GM12878 (cell line): ENCODE measurements at regions not wholly inside any gene's neighbourhood (a gene's known extent, or its start where the extent isn't known, plus 50 kb on each side); places are given as distances from the start of the nearest gene placed in this dataset.

Source experiments
- ATAC-seq: fragments of 200-7000 bp; cut with Tn5 transposase; 3 replicates; pipeline ENCODE4 v1.9.1; 2020; ENCODE audit warnings: mild to moderate bottlenecking, moderate library complexity
- BruUV-seq: library from RNA; stranded (reverse); fragments of 400-500 nt; replicated peaks from 2 replicates; lab custom pipeline; 2021; lab: Mats Ljungman, UMichigan
- CTCF ChIA-PET: fragments of 300-600 bp; sonication (Branson Sonifier 250); formaldehyde crosslinking; extraction: SDS; loops from one replicate; lab custom pipeline; 2021; ENCODE audit warnings: inconsistent platforms; lab: Yijun Ruan, JAX
- POLR2A ChIA-PET: fragments of 350-600 bp; formaldehyde crosslinking; extraction: SDS; loops from one replicate; lab custom pipeline; 2021; ENCODE audit warnings: inconsistent platforms; lab: Charles Lee
- RAD21 ChIA-PET: fragments of 300-600 bp; sonication (Branson Sonifier 250); formaldehyde crosslinking; loops from one replicate; lab custom pipeline; 2023; ENCODE audit warnings: antibody characterized with exemption; ENCODE audit not compliant: unreplicated experiment; lab: Charles Lee
- SMC1A ChIA-PET: fragments of 300-600 bp; sonication (Branson Sonifier 250); formaldehyde crosslinking; loops from one replicate; lab custom pipeline; 2023; ENCODE audit not compliant: unreplicated experiment, uncharacterized antibody; lab: Charles Lee
- DNase-seq: peaks from one replicate; pipeline ENCODE4 v3.0.0-alpha.2; 2011; ENCODE audit warnings: low read depth, low spot score
- FAIRE-seq: peaks from 3 replicates; lab custom pipeline; 2011; peaks lifted over from hg19 to GRCh38; lab: Jason Lieb, UNC
- H2AFZ ChIP-seq: 2 replicates; pipeline ENCODE4 v1.6.0; 2011; ENCODE audit warnings: low read depth, low read length, control low read depth; ENCODE audit not compliant: control insufficient read depth
- H3K27ac ChIP-seq: 2 replicates; pipeline ENCODE4 v1.5.1; 2011; ENCODE audit warnings: control low read depth; ENCODE audit not compliant: control insufficient read depth, insufficient read depth
- H3K27me3 ChIP-seq, 2 experiments: replicated peaks in 1 of 2; 2 replicates each; pipeline versions ENCODE4 v1.6.0 to v1.6.1; 2011; ENCODE audit warnings: low read length in 1 of 2; ENCODE audit not compliant: control insufficient read depth in 2 of 2, insufficient read depth in 2 of 2
- H3K36me3 ChIP-seq, 2 experiments: 2 replicates each; pipeline ENCODE4 v1.5.1; 2011; ENCODE audit warnings: low read length in 1 of 2; ENCODE audit not compliant: control insufficient read depth in 2 of 2, insufficient read depth in 2 of 2
- H3K4me1 ChIP-seq: 2 replicates; pipeline ENCODE4 v1.6.1; 2011; ENCODE audit warnings: mild to moderate bottlenecking, low read length, moderate library complexity, mixed read lengths; ENCODE audit not compliant: control insufficient read depth, insufficient read depth
- H3K4me2 ChIP-seq: 2 replicates; pipeline ENCODE4 v1.6.0; 2011; ENCODE audit warnings: control low read depth; ENCODE audit not compliant: control insufficient read depth, insufficient read depth
- H3K4me3 ChIP-seq: fragments of 200-600 bp; sonication (generic); 2 replicates; pipeline ENCODE4 v1.5.1; 2016
- H3K79me2 ChIP-seq: 2 replicates; pipeline ENCODE4 v1.6.0; 2011; ENCODE audit warnings: low read length; ENCODE audit not compliant: control insufficient read depth, insufficient read depth
- H3K9ac ChIP-seq: 2 replicates; pipeline ENCODE4 v1.8.0; 2011; ENCODE audit warnings: low read length, control low read depth, mixed read lengths; ENCODE audit not compliant: control insufficient read depth, insufficient read depth
- H3K9me3 ChIP-seq: replicated peaks from 3 replicates; pipeline ENCODE4 v1.5.1; 2011; ENCODE audit warnings: mild to moderate bottlenecking, low read length; ENCODE audit not compliant: control insufficient read depth, insufficient read depth
- H4K20me1 ChIP-seq: 2 replicates; pipeline ENCODE4 v1.6.0; 2011; ENCODE audit not compliant: control insufficient read depth, insufficient read depth
- CEBPZ ChIP-seq: fragments of 150-350 bp; IDR thresholded peaks from 2 replicates; pipeline ENCODE4 v1.6.1; 2016; ENCODE audit warnings: low read depth, low read length
- GABPA ChIP-seq: IDR thresholded peaks from 2 replicates; pipeline ENCODE4 v1.6.1; 2014; ENCODE audit warnings: antibody characterized with exemption, low read depth, mild to moderate bottlenecking, inconsistent platforms
- HDAC6 ChIP-seq: fragments of 200-600 bp; sonication (generic); IDR thresholded peaks from one replicate; pipeline ENCODE4 v1.8.0; 2017; ENCODE audit warnings: antibody characterized with exemption; ENCODE audit not compliant: unreplicated experiment
- JUND ChIP-seq: IDR thresholded peaks from 2 replicates; pipeline ENCODE4 v1.6.1; 2012; ENCODE audit warnings: low read depth, mild to moderate bottlenecking, low read length, improper control_type of control experiment, moderate library complexity
- MLLT1 ChIP-seq: fragments of 450-650 bp; IDR thresholded peaks from 2 replicates; pipeline ENCODE4 v1.6.1; 2016; ENCODE audit warnings: mild to moderate bottlenecking
- NR2C1 ChIP-seq: fragments of 450-650 bp; IDR thresholded peaks from 2 replicates; pipeline ENCODE4 v1.6.1; 2017; ENCODE audit warnings: antibody characterized with exemption, mild to moderate bottlenecking, moderate library complexity
- RAD51 ChIP-seq: fragments of 450-650 bp; IDR thresholded peaks from 2 replicates; pipeline ENCODE4 v1.6.1; 2016; ENCODE audit warnings: moderate library complexity, mild to moderate bottlenecking, inconsistent platforms
- RBBP5 ChIP-seq: fragments of 200-600 bp; sonication (generic); conservative IDR thresholded peaks from 2 replicates; pipeline ENCODE4 v1.6.1; 2016
- SREBF2 ChIP-seq: IDR thresholded peaks from 2 replicates; pipeline ENCODE4 v1.6.1; 2012; ENCODE audit warnings: mild to moderate bottlenecking, low read length
- TCF12 ChIP-seq: IDR thresholded peaks from 2 replicates; pipeline ENCODE4 v1.6.1; 2011; ENCODE audit warnings: low read depth, mild to moderate bottlenecking, low read length
- WRNIP1 ChIP-seq: IDR thresholded peaks from 2 replicates; pipeline ENCODE4 v1.6.1; 2011; ENCODE audit warnings: low read depth, low read length, improper control_type of control experiment, borderline replicate concordance
- ZBTB11 ChIP-seq: fragments of 450-650 bp; formaldehyde crosslinking; IDR thresholded peaks from 2 replicates; pipeline ENCODE4 v1.5.0; 2022; ENCODE audit warnings: mild to moderate bottlenecking, missing genetic modification characterization
- ZNF687 ChIP-seq: fragments of 450-650 bp; IDR thresholded peaks from 2 replicates; pipeline ENCODE4 v1.6.1; 2017; ENCODE audit warnings: mild to moderate bottlenecking, moderate library complexity
- WGBS: methylation state at CpG from one replicate; pipeline ENCODE4 v1.1.6; 2016; ENCODE audit warnings: low lambda C conversion rate; ENCODE audit not compliant: insufficient replicate concordance, insufficient coverage; ENCODE audit errors: missing lambda C conversion rate; 5-methylcytosine and 5-hydroxymethylcytosine counted together
- in situ Hi-C: fragments of 300-500 bp; cut with MboI; formaldehyde crosslinking; loops from 9 replicates; pipeline ENCODE4 v1.14.3; 2018; ENCODE audit warnings: mixed read lengths
- intact Hi-C: fragments of 100-400 bp; cut with micrococcal nuclease; formaldehyde crosslinking; loops from one replicate; pipeline ENCODE4 v1.14.2; 2022; ENCODE audit not compliant: unreplicated experiment

- 11% methylated on average over 3 of the region's 3 CpGs for WGBS
- no peaks in the 10 kb centered on the region for H3K27me3 ChIP-seq
- BruUV-seq = no TSS peak
- FAIRE-seq = no peak
- H3K27ac ChIP-seq = no peak overlapping the region
- ChIA-PET RAD21 (no interaction called here), CTCF (no interaction called here), POLR2A (no interaction called here), SMC1A (interaction anchor here (1.3 kb wide), 1 partner anchor 12 kb away, joined by 3 read pairs; no protein-coding TSS in a partner anchor)
- H3K79me2 ChIP-seq = no peaks in the 10 kb centered on the region
- no peaks in the 10 kb centered on the region for H3K36me3 ChIP-seq
- no peak overlapping the region for H3K4me3 ChIP-seq
- H3K9ac ChIP-seq = no peak overlapping the region
- in situ Hi-C loops = no loop called here
- H3K4me2 ChIP-seq = no peak overlapping the region
- no peak overlapping the region for H2AFZ ChIP-seq
- intact Hi-C loops = no loop called here
- no peak for ATAC-seq
- no peaks in the 10 kb centered on the region; the same call in 2 of the 3 replicates for H3K9me3 ChIP-seq
- no peaks in the 10 kb centered on the region for H4K20me1 ChIP-seq
- no peak for DNase-seq
- no peaks in the 10 kb centered on the region for H3K4me1 ChIP-seq
- no peak for TF ChIP-seq RBBP5
- TF ChIP-seq ZBTB11 (CRISPR knock-in tag) = no peak
- no peak for TF ChIP-seq CEBPZ
- TF ChIP-seq JUND = no peak
- no peak for TF ChIP-seq RAD51
- no peak for TF ChIP-seq WRNIP1
- no peak for TF ChIP-seq NR2C1
- no peak for TF ChIP-seq GABPA
- TF ChIP-seq SREBF2 = no peak
- no peak for TF ChIP-seq ZNF687
- no peak for TF ChIP-seq TCF12
- no peak for TF ChIP-seq MLLT1
- TF ChIP-seq HDAC6 = no peak
These were observed 1340.9 kb downstream of the XPNPEP1 start for GRCh38 chr10:108582387-108582786.
